Sigmoid colon (tissue), 4 donors: ENCODE measurements at regions not wholly inside any gene's neighbourhood (a gene's known extent, or its start where the extent isn't known, plus 50 kb on each side); places are given as distances from the start of the nearest gene placed in this dataset.

ENCODE experiments used
- EP300 ChIP-seq, 4 donors: sonication (generic); formaldehyde crosslinking; IDR thresholded peaks; one replicate each; pipeline ENCODE4 v1.6.1; 2017; ENCODE audit warnings: antibody characterized with exemption in 4 of 4
- POLR2A ChIP-seq, 2 donors: fragments of 450-650 bp; IDR thresholded peaks; one replicate each; pipeline ENCODE4 v1.6.1; 2016; ENCODE audit warnings: antibody characterized with exemption in 2 of 2, mild to moderate bottlenecking in 2 of 2, moderate library complexity in 2 of 2
- TF ChIP-seq, protein P1 (sequence below), 4 experiments: fragments of 450-650 bp in 3 of 4; fragments of 200-600 bp in 1 of 4; IDR thresholded peaks; one replicate each; pipeline ENCODE4 v1.5.1; 2016 to 2019; ENCODE audit warnings: antibody characterized with exemption in 4 of 4, mild to moderate bottlenecking in 3 of 4, moderate library complexity in 2 of 4

DNA sequence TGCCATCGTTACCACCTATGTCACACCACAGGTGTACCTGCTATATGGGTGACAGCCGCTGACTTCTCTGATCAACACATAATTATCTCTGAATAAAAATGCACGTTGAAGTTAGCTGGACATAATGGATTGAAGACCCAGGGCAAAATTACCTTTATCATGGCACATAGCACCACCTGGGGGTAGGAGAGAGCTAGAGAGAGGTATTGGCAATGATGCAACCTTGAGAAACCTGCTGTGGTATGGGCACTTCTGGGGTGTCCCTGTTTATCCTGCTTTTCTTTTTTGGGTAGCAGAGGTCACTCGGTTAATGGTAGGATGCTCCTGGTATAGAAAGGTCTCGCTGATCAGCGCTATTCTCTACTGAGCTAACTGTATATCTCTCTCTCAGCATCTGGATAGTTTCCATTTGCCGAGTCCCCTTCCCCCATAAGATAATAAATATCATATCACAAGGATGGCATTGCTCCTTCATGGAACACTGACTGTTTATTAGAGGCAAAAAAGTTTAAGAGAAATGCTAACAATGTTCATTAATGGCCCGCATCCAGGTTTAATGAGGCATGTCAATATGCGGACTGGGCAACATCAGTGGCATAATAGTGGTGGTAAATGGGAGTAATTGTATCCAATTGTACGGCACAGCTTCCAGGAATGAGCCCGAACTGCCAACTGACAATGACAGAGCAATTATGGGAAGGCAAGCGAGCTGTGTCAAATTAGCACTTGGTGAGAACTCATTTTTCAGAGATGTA, 323.1 kb downstream of the TFEC start:
- TF ChIP-seq POLR2A (IDR thresholded peaks at IDR 0.05) (no peak), EP300 (IDR thresholded peaks at IDR 0.05) (no peak)
- TF ChIP-seq, protein P1, sequence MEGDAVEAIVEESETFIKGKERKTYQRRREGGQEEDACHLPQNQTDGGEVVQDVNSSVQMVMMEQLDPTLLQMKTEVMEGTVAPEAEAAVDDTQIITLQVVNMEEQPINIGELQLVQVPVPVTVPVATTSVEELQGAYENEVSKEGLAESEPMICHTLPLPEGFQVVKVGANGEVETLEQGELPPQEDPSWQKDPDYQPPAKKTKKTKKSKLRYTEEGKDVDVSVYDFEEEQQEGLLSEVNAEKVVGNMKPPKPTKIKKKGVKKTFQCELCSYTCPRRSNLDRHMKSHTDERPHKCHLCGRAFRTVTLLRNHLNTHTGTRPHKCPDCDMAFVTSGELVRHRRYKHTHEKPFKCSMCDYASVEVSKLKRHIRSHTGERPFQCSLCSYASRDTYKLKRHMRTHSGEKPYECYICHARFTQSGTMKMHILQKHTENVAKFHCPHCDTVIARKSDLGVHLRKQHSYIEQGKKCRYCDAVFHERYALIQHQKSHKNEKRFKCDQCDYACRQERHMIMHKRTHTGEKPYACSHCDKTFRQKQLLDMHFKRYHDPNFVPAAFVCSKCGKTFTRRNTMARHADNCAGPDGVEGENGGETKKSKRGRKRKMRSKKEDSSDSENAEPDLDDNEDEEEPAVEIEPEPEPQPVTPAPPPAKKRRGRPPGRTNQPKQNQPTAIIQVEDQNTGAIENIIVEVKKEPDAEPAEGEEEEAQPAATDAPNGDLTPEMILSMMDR (IDR thresholded peaks at IDR 0.05): peak in 1 of 4 experiments; percentile 13
